Aorta (tissue), 5 donors: ENCODE measurements at regions not wholly inside any gene's neighbourhood (a gene's known extent, or its start where the extent isn't known, plus 50 kb on each side); places are given as distances from the start of the nearest gene placed in this dataset.

Experiments used
- ATAC-seq: fragments of 200-7000 bp; cut with Tn5 transposase; one replicate; pipeline ENCODE4 v1.9.1; 2022; ENCODE audit warnings: moderate library complexity; ENCODE audit not compliant: low FRiP score
- DNase-seq, 2 donors: peaks; one replicate each; pipeline ENCODE4 v3.0.0-alpha.2; 2020
- H3K27ac ChIP-seq, 2 donors: one replicate each; pipeline ENCODE4 v1.5.1; 2013; ENCODE audit warnings: low read length in 2 of 2, mild to moderate bottlenecking in 2 of 2, moderate library complexity in 2 of 2, control low read depth in 1 of 2, inconsistent platforms in 1 of 2, low read depth in 1 of 2
- H3K27me3 ChIP-seq, 2 donors: one replicate each; pipeline ENCODE4 v1.6.1; 2013; ENCODE audit warnings: control low read depth in 1 of 2, low read length in 1 of 2, mild to moderate bottlenecking in 1 of 2, moderate library complexity in 1 of 2; ENCODE audit not compliant: insufficient read depth in 2 of 2, control insufficient read depth in 1 of 2
- H3K36me3 ChIP-seq, 2 donors: one replicate each; pipeline ENCODE4 v1.6.1; 2013; ENCODE audit warnings: control low read depth in 1 of 2, low read length in 1 of 2, mild to moderate bottlenecking in 1 of 2; ENCODE audit not compliant: insufficient read depth in 2 of 2, control insufficient read depth in 1 of 2
- H3K4me1 ChIP-seq, 2 donors: one replicate each; pipeline ENCODE4 v1.6.1; 2013; ENCODE audit warnings: low read length in 2 of 2, control low read depth in 1 of 2, mild to moderate bottlenecking in 1 of 2, moderate library complexity in 1 of 2; ENCODE audit not compliant: insufficient read depth in 2 of 2, control insufficient read depth in 1 of 2
- H3K4me3 ChIP-seq, 2 donors: one replicate each; pipeline ENCODE4 v1.5.1; 2013; ENCODE audit warnings: low read length in 2 of 2, control low read depth in 1 of 2, mild to moderate bottlenecking in 1 of 2
- H3K9me3 ChIP-seq: one replicate; pipeline ENCODE4 v1.6.1; 2013; ENCODE audit warnings: mild to moderate bottlenecking, low read length; ENCODE audit not compliant: control insufficient read depth
- WGBS, 2 donors: extraction: QIAGEN DNeasy Blood & Tissue Kit; methylation state at CpG; one replicate each; pipeline ENCODE4 v1.1.7; 2013; 5-methylcytosine and 5-hydroxymethylcytosine counted together
- intact Hi-C, 2 donors: fragments of 100-400 bp; cut with DNase I; formaldehyde crosslinking; loops; one replicate each; pipeline versions ENCODE4 v1.14.2 to v1.15.0; 2022
- donor health status: healthy with polysubstance abuse.
- donor health status: Bipolar disorder and iron deficiency.
- donor health status: DM: no; HTN: no; CAD: no.
- donor health status: DM: no; HTN: no; CAD: no.
- donor health status: DM: yes; HTN: yes; CAD: no.

- no peaks in the 10 kb centered on the region for H3K9me3 ChIP-seq
- no peak overlapping the region for H3K27ac ChIP-seq
- H3K4me1 ChIP-seq, result peaks cover 5 to 11% of the 10 kb centered on the region in 2 donors
- WGBS, 2 donors, result 74 to 85% methylated on average over 2 of the region's 2 CpGs
- ATAC-seq (no peak), DNase-seq (no peak)
- H3K27me3 ChIP-seq, result no peaks in the 10 kb centered on the region
- intact Hi-C loops, result loop anchor here (5.0 kb wide), 1 partner anchor 44 kb away; no protein-coding TSS in a partner anchor
- no peaks in the 10 kb centered on the region for H3K36me3 ChIP-seq
- H3K4me3 ChIP-seq, result no peak overlapping the region
Observed at GRCh38 chr7:17233603-17234002, 64.8 kb upstream of the AHR start.

GRCh38 chr7:17234030-17234397 lies 64.4 kb upstream of the AHR start:
- no peak for ATAC-seq
- Histone ChIP-seq H3K27me3 (no peaks in the 10 kb centered on the region), H3K9me3 (no peaks in the 10 kb centered on the region), H3K27ac (peak overlapping the region in 1 of 2 donors; percentile 96), H3K4me1 (peaks cover 5 to 11% of the 10 kb centered on the region in 2 donors), H3K4me3 (no peak overlapping the region), H3K36me3 (no peaks in the 10 kb centered on the region)
- 61 to 70% methylated on average over 2 of the region's 2 CpGs for whole genome bisulfite sequencing, 2 donors
- intact Hi-C loops, result loop anchor here (5.0 kb wide), 1 partner anchor 43 kb away; no protein-coding TSS in a partner anchor
- DNase-seq, result no peak

GRCh38 chr7:17234398-17235031 lies 63.9 kb upstream of the AHR start:
- Histone ChIP-seq H3K27ac (peak overlapping the region in 1 of 2 donors; percentile 96), H3K9me3 (no peaks in the 10 kb centered on the region), H3K27me3 (no peaks in the 10 kb centered on the region), H3K4me3 (no peak overlapping the region), H3K4me1 (peaks cover 7 to 11% of the 10 kb centered on the region in 2 donors), H3K36me3 (no peaks in the 10 kb centered on the region)
- 37 to 41% methylated on average over 10 of the region's 10 CpGs for WGBS, 2 donors
- peak in 1 of 2 donors; percentile 59 for DNase-seq
- ATAC-seq, result peak; percentile 88
- intact Hi-C loops, result loop anchor here (5.0 kb wide), 1 partner anchor 43 kb away; no protein-coding TSS in a partner anchor

- no peak for DNase-seq
- Histone ChIP-seq H3K4me3 (no peak overlapping the region), H3K27ac (no peak overlapping the region), H3K4me1 (peaks cover 6 to 12% of the 10 kb centered on the region in 2 donors), H3K27me3 (no peaks in the 10 kb centered on the region), H3K36me3 (no peaks in the 10 kb centered on the region), H3K9me3 (no peaks in the 10 kb centered on the region)
- intact Hi-C loops, result no loop called here
- 76 to 80% methylated on average over 5 of the region's 5 CpGs for WGBS, 2 donors
- ATAC-seq, result no peak
Observed at GRCh38 chr7:17236171-17236570, 62.3 kb upstream of the AHR start.

GRCh38 chr7:17236603-17237002 lies 61.8 kb upstream of the AHR start:
- Histone ChIP-seq H3K27me3 (no peaks in the 10 kb centered on the region), H3K4me3 (no peak overlapping the region), H3K27ac (no peak overlapping the region), H3K36me3 (no peaks in the 10 kb centered on the region), H3K4me1 (peaks cover 5 to 8% of the 10 kb centered on the region in 2 donors), H3K9me3 (no peaks in the 10 kb centered on the region)
- WGBS, 2 donors, result 64 to 73% methylated on average over 1 of the region's 1 CpG
- DNase-seq (no peak), ATAC-seq (no peak)
- intact Hi-C loops, result no loop called here

GRCh38 chr7:17239046-17239445 lies 59.4 kb upstream of the AHR start:
- Histone ChIP-seq H3K4me1 (peaks cover 3 to 8% of the 10 kb centered on the region in 2 donors), H3K27ac (no peak overlapping the region), H3K27me3 (no peaks in the 10 kb centered on the region), H3K4me3 (no peak overlapping the region), H3K36me3 (no peaks in the 10 kb centered on the region), H3K9me3 (no peaks in the 10 kb centered on the region)
- ATAC-seq, result no peak
- intact Hi-C loops, result no loop called here
- no peak for DNase-seq
- 36 to 38% methylated on average over 1 of the region's 1 CpG for WGBS, 2 donors

- H3K9me3 ChIP-seq, result no peaks in the 10 kb centered on the region
- intact Hi-C loops, result no loop called here
- no peak overlapping the region for H3K4me3 ChIP-seq
- H3K4me1 ChIP-seq, result peaks cover 3 to 4% of the 10 kb centered on the region in 2 donors
- 36% methylated on average over 7 of the region's 7 CpGs for WGBS, 2 donors
- no peaks in the 10 kb centered on the region for H3K36me3 ChIP-seq
- H3K27me3 ChIP-seq, result no peaks in the 10 kb centered on the region
- ATAC-seq (no peak), DNase-seq (no peak)
- peak overlapping the region in 1 of 2 donors; percentile 82 for H3K27ac ChIP-seq
Observed at GRCh38 chr7:17239683-17240521, 58.5 kb upstream of the AHR start.

GRCh38 chr7:17242504-17242903 lies 55.9 kb upstream of the AHR start:
- Histone ChIP-seq H3K4me3 (no peak overlapping the region), H3K9me3 (no peaks in the 10 kb centered on the region), H3K27ac (no peak overlapping the region), H3K4me1 (peaks cover 3 to 4% of the 10 kb centered on the region in 2 donors), H3K27me3 (no peaks in the 10 kb centered on the region), H3K36me3 (no peaks in the 10 kb centered on the region)
- DNase-seq (no peak), ATAC-seq (no peak)
- intact Hi-C loops, result no loop called here
- 96 to 98% methylated on average over 4 of the region's 4 CpGs for WGBS, 2 donors

- Histone ChIP-seq H3K27ac (no peak overlapping the region), H3K4me3 (no peak overlapping the region), H3K27me3 (no peaks in the 10 kb centered on the region), H3K4me1 (peaks cover 1 to 4% of the 10 kb centered on the region in 2 donors), H3K36me3 (no peaks in the 10 kb centered on the region), H3K9me3 (no peaks in the 10 kb centered on the region)
- intact Hi-C loops, result no loop called here
- DNase-seq (no peak), ATAC-seq (no peak)
- WGBS, 2 donors, result 96 to 97% methylated on average over 2 of the region's 2 CpGs
Observed at GRCh38 chr7:17244786-17245185, 53.7 kb upstream of the AHR start.
